Mucosa of descending colon (tissue), 3 donors: ENCODE measurements at regions not wholly inside any gene's neighbourhood (a gene's known extent, or its start where the extent isn't known, plus 50 kb on each side); places are given as distances from the start of the nearest gene placed in this dataset.

Source experiments
- ATAC-seq: fragments of 200-7000 bp; cut with Tn5 transposase; one replicate; pipeline ENCODE4 v1.9.1; 2020; ENCODE audit warnings: mild to moderate bottlenecking, moderate library complexity
- DNase-seq, 3 donors: peaks; one replicate each; pipeline ENCODE4 v3.0.0-alpha.2; 2020
- H3K36me3 ChIP-seq: fragments of 200-600 bp; one replicate; pipeline ENCODE4 v1.8.0; 2021; ENCODE audit warnings: low read depth, mild to moderate bottlenecking
- H3K4me1 ChIP-seq: fragments of 200-600 bp; one replicate; pipeline ENCODE4 v1.8.0; 2021; ENCODE audit warnings: low read depth, mild to moderate bottlenecking
- H3K4me3 ChIP-seq: fragments of 200-600 bp; one replicate; pipeline ENCODE4 v1.8.0; 2021; ENCODE audit warnings: mild to moderate bottlenecking
- H3K9me3 ChIP-seq: fragments of 200-600 bp; one replicate; pipeline ENCODE4 v1.8.0; 2021; ENCODE audit warnings: mild to moderate bottlenecking
- intact Hi-C, 2 donors: fragments of 100-400 bp; cut with DNase I in 1 of 2; cut with micrococcal nuclease in 1 of 2; formaldehyde crosslinking; loops; one replicate each; pipeline versions ENCODE4 v1.11.0 to v1.11.1; 2022; cut with DNase I, micrococcal nuclease
- TF ChIP-seq, protein P1 (sequence below): fragments of 200-600 bp; IDR thresholded peaks from one replicate; pipeline ENCODE4 v1.8.0; 2022; ENCODE audit warnings: antibody characterized with exemption, mild to moderate bottlenecking
- donor health status: DM: no; HTN: no; CAD: no; lungs with moderate emphysema.
- donor health status: DM: no; HTN: no; CAD: no.
- donor health status: DM: no; HTN: yes; CAD: no.

- ATAC-seq, result no peak
- DNase-seq, result no peak
- Histone ChIP-seq H3K4me3 (no peak overlapping the region), H3K9me3 (no peaks in the 10 kb centered on the region), H3K4me1 (no peaks in the 10 kb centered on the region), H3K36me3 (no peaks in the 10 kb centered on the region)
- intact Hi-C loops, result no loop called here
- TF ChIP-seq, protein P1, sequence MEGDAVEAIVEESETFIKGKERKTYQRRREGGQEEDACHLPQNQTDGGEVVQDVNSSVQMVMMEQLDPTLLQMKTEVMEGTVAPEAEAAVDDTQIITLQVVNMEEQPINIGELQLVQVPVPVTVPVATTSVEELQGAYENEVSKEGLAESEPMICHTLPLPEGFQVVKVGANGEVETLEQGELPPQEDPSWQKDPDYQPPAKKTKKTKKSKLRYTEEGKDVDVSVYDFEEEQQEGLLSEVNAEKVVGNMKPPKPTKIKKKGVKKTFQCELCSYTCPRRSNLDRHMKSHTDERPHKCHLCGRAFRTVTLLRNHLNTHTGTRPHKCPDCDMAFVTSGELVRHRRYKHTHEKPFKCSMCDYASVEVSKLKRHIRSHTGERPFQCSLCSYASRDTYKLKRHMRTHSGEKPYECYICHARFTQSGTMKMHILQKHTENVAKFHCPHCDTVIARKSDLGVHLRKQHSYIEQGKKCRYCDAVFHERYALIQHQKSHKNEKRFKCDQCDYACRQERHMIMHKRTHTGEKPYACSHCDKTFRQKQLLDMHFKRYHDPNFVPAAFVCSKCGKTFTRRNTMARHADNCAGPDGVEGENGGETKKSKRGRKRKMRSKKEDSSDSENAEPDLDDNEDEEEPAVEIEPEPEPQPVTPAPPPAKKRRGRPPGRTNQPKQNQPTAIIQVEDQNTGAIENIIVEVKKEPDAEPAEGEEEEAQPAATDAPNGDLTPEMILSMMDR, result no peak
Observed at GRCh38 chr4:184887947-184888346, 62.2 kb upstream of the ACSL1 start.

DNA sequence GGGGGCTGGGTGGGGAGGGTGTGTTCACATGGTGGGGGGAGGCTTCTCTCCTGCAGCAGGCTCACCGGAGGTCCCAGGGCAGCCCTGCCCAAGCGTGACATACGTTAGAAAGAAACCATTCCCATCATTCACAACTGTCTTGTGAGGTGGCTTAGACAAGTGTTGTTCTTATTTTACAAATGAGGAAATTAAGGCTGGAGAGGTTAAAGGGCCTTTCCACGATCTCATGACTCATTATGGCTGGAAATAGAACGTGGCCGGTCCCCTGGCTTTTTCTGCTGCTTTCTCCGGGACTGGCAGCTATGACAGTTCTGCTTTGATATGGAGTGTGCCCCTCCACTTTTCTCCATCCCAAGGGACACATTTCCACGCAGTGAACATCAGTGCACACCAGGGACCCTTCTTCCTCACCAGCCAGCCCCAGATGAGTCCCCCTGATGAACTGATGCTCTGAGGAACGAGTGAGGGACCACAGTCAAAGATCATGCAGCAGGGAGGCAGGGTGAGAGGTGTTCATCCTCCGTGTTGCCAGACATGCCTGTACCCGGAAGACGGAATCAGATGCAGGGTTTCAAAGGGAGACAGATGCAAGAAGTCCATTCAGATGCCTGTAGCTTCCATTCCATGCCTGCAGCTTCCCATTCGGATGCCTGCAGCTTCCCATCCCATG lies 64.0 kb upstream of the ACSL1 start:
- ATAC-seq, result no peak
- intact Hi-C loops, result no loop called here
- DNase-seq, result no peak
- Histone ChIP-seq H3K4me3 (no peak overlapping the region), H3K9me3 (no peaks in the 10 kb centered on the region), H3K36me3 (no peaks in the 10 kb centered on the region), H3K4me1 (no peaks in the 10 kb centered on the region)
- TF ChIP-seq, protein P1, result no peak

DNA sequence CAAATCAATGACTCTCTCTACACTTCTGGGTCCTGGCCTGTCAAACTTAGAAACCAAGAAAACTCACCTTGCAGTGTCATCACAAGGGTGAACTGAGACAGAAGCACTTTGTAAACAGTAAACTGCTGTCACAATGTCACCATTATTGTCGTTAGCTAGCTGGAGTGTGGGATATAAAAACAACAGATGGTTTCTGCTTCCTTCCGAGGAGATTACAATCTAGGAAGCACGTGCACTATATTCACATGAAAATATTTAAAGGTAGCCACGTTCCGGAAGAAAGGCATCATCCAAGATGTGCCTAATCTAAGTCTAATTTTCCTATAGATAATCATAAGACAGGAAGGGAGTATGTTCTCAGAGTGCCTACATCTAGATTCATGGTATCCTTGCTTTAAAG lies 64.7 kb upstream of the ACSL1 start:
- no peaks in the 10 kb centered on the region for H3K9me3 ChIP-seq
- DNase-seq (no peak), ATAC-seq (no peak)
- TF ChIP-seq, protein P1, result no peak
- H3K4me3 ChIP-seq, result no peak overlapping the region
- intact Hi-C loops, result no loop called here
- no peaks in the 10 kb centered on the region for H3K4me1 ChIP-seq
- H3K36me3 ChIP-seq, result no peaks in the 10 kb centered on the region

DNA sequence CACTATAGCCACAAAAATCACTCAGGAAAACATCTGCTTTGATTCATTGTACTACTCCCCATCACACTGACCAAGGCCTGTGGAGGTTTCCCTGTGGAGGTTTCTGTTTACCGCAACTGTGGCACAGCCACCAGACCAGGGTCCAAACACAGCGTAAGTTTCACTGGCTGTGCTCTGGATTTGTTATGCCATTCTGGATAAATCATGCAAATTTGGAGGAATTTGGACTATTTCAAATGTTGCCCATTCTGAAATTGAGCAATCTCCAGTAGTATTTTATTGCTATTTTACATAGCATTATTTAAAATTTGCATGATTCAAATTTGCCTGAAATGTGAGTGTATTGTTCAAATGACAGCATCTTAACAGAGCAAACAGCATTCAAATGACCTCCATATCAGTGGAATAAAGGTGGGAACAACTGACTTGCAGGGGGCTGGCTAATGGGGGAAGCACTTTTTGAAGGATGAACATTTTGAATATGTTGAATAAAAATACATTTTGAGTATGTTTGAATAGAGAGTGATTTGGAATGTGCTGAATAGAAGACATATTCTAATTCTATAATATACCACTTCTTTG lies 66.1 kb upstream of the ACSL1 start:
- H3K4me3 ChIP-seq, result no peak overlapping the region
- no peaks in the 10 kb centered on the region for H3K9me3 ChIP-seq
- intact Hi-C loops, result no loop called here
- H3K36me3 ChIP-seq, result no peaks in the 10 kb centered on the region
- no peak for ATAC-seq
- H3K4me1 ChIP-seq, result no peaks in the 10 kb centered on the region
- TF ChIP-seq, protein P1, result no peak
- no peak for DNase-seq

DNA sequence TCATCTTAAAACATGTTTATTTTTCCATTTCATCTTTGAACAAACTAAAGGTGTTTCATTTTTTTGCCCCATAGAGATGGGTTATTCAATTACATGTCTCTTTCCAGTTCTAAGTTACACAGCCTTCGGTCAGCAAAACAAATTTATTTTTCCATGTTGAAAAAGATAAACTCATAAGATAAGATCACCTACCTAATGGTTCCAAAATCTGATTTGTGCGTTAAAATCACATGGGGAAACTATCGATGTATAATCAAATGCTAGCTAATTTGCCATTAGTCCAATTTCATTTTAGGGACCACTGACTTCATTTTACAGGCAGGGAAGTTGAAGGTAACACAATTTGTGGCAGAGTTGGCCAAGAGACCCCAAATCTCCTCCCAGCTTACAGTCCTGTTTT lies 67.2 kb upstream of the ACSL1 start:
- Histone ChIP-seq H3K9me3 (no peaks in the 10 kb centered on the region), H3K4me3 (no peak overlapping the region), H3K4me1 (no peaks in the 10 kb centered on the region), H3K36me3 (no peaks in the 10 kb centered on the region)
- DNase-seq (no peak), ATAC-seq (no peak)
- intact Hi-C loops, result no loop called here
- TF ChIP-seq, protein P1, result no peak
